Heart left ventricle (tissue), 16 donors: ENCODE measurements at regions not wholly inside any gene's neighbourhood (a gene's known extent, or its start where the extent isn't known, plus 50 kb on each side); places are given as distances from the start of the nearest gene placed in this dataset.

ENCODE experiments used
- ATAC-seq, 4 donors: fragments of 200-7000 bp; cut with Tn5 transposase; one replicate each; pipeline ENCODE4 v1.9.1; 2020 to 2022; ENCODE audit warnings: moderate library complexity in 4 of 4, mild to moderate bottlenecking in 3 of 4, moderate number of reproducible peaks in 1 of 4
- DNase-seq, 5 donors: peaks; one replicate each; pipeline ENCODE4 v3.0.0-alpha.2; 2020
- H3K27ac ChIP-seq, 12 donors: fragments of 200-600 bp; sonication (generic) in 4 of 12; one replicate each; pipeline versions ENCODE4 v1.5.0 to v1.8.0; 2016 to 2022; ENCODE audit warnings: mild to moderate bottlenecking in 2 of 12
- H3K27me3 ChIP-seq, 9 donors: fragments of 200-600 bp; sonication (generic) in 2 of 9; one replicate each; pipeline versions ENCODE4 v1.5.1 to v1.8.0; 2016 to 2022; ENCODE audit warnings: mild to moderate bottlenecking in 3 of 9
- H3K36me3 ChIP-seq, 9 donors: fragments of 200-600 bp; sonication (generic) in 2 of 9; one replicate each; pipeline versions ENCODE4 v1.5.0 to v1.8.0; 2018 to 2022; ENCODE audit warnings: mild to moderate bottlenecking in 2 of 9
- H3K4me1 ChIP-seq, 12 donors: fragments of 200-600 bp; sonication (generic) in 4 of 12; one replicate each; pipeline versions ENCODE4 v1.5.0 to v1.8.0; 2016 to 2022; ENCODE audit warnings: mild to moderate bottlenecking in 3 of 12
- H3K4me3 ChIP-seq, 12 donors: fragments of 200-600 bp; sonication (generic) in 4 of 12; one replicate each; pipeline versions ENCODE4 v1.5.0 to v1.8.0; 2017 to 2022; ENCODE audit warnings: mild to moderate bottlenecking in 9 of 12, moderate library complexity in 4 of 12
- H3K9me3 ChIP-seq, 12 donors: fragments of 200-600 bp; sonication (generic) in 4 of 12; one replicate each; pipeline versions ENCODE4 v1.5.0 to v1.8.0; 2016 to 2022; ENCODE audit warnings: mild to moderate bottlenecking in 1 of 12
- CTCF ChIP-seq, 12 donors: fragments of 200-600 bp; sonication (generic) in 4 of 12; IDR thresholded peaks; one replicate each; pipeline versions ENCODE4 v1.5.0 to v1.8.0; 2018 to 2022; ENCODE audit warnings: antibody characterized with exemption in 12 of 12, mild to moderate bottlenecking in 5 of 12
- POLR2A ChIP-seq, 2 donors: fragments of 450-650 bp; IDR thresholded peaks; one replicate each; pipeline ENCODE4 v1.6.1; 2017; ENCODE audit warnings: antibody characterized with exemption in 2 of 2, mild to moderate bottlenecking in 2 of 2, moderate library complexity in 2 of 2
- WGBS, 4 donors: extraction: QIAGEN DNeasy Blood & Tissue Kit in 2 of 4; methylation state at CpG; one replicate each; pipeline versions ENCODE4 v1.1.5 to v1.1.7; 2013 to 2018; 5-methylcytosine and 5-hydroxymethylcytosine counted together
- intact Hi-C, 10 donors: fragments of 100-400 bp; cut with DNase I; formaldehyde crosslinking; loops; one replicate each; pipeline versions ENCODE4 v1.11.1 to v1.14.2; 2022
- donor health status: ischemic (EF 13 %, LVEDD 7.1; RV severe dilation, severe dysfunction).
- donor health status: healthy with polysubstance abuse.
- donor health status: DM: no; HTN: yes; CAD: no.
- donor health status: DM: no; HTN: no; CAD: no.
- donor health status: ischemic (EF 25% LVEDD 6.9; RV normal size, moderate dysfunction).
- donor health status: ischemic (EF 25% LVEDD 5.7; RV mildly dilated, moderate dysfunction).
- donor health status: healthy.
- donor health status: DM: yes; HTN: yes; CAD: no.
- donor health status: ischemic (EF 35%, LVEDD 5.7; RV mildly dilated, moderate dysfunction).
- donor health status: nonischemic (EF 11% LVEDD 7.7; RV severe dilation, severe dysfunction).
- donor health status: DM: yes; HTN: yes; CAD: no.
- donor health status: PGD.
- donor health status: ischemic (EF 29% LVEDD 5.4; RV normal size, mild dysfunction).
- donor health status: nonischemic (EF 23%, LVEDD 6.1; RV moderate dilation, normal function).

GRCh38 chr5:96094904-96095303 lies 133.3 kb upstream of the ELL2 start:
- H3K9me3 ChIP-seq: peaks cover 0 to 10% (median 0%) of the 10 kb centered on the region in 12 donors
- ATAC-seq (no peak), DNase-seq (no peak)
- H3K27me3 ChIP-seq: no peaks in the 10 kb centered on the region
- no peak overlapping the region for H3K27ac ChIP-seq
- H3K36me3 ChIP-seq: no peaks in the 10 kb centered on the region
- no peak for TF ChIP-seq CTCF (IDR thresholded peaks at IDR 0.05)
- no peak for TF ChIP-seq POLR2A (IDR thresholded peaks at IDR 0.05)
- intact Hi-C loops: no loop called here
- peaks cover 0 to 17% (median 8%) of the 10 kb centered on the region in 12 donors for H3K4me1 ChIP-seq
- no peak overlapping the region for H3K4me3 ChIP-seq

- Histone ChIP-seq H3K4me1 (peaks cover 0 to 17% (median 8%) of the 10 kb centered on the region in 12 donors), H3K4me3 (no peak overlapping the region), H3K36me3 (no peaks in the 10 kb centered on the region), H3K27ac (no peak overlapping the region), H3K9me3 (peaks cover 0 to 10% (median 0%) of the 10 kb centered on the region in 12 donors), H3K27me3 (no peaks in the 10 kb centered on the region)
- TF ChIP-seq CTCF (IDR thresholded peaks at IDR 0.05): no peak
- no peak for TF ChIP-seq POLR2A (IDR thresholded peaks at IDR 0.05)
- 58 to 73% (median 69%) methylated on average over 1 of the region's 1 CpG for WGBS, 4 donors
- ATAC-seq (no peak), DNase-seq (no peak)
- intact Hi-C loops: no loop called here
Observed at GRCh38 chr5:96093890-96094381, 132.3 kb upstream of the ELL2 start.

- no peak for TF ChIP-seq POLR2A (IDR thresholded peaks at IDR 0.05)
- no peak for TF ChIP-seq CTCF (IDR thresholded peaks at IDR 0.05)
- Histone ChIP-seq H3K36me3 (no peaks in the 10 kb centered on the region), H3K9me3 (peaks cover 0 to 10% (median 0%) of the 10 kb centered on the region in 12 donors), H3K4me1 (peaks cover 0 to 17% (median 8%) of the 10 kb centered on the region in 12 donors), H3K27ac (no peak overlapping the region), H3K4me3 (no peak overlapping the region), H3K27me3 (no peaks in the 10 kb centered on the region)
- intact Hi-C loops: no loop called here
- ATAC-seq (no peak), DNase-seq (no peak)
- WGBS, 4 donors: 93 to 96% (median 95%) methylated on average over 3 of the region's 3 CpGs
Observed at GRCh38 chr5:96093340-96093739, 131.7 kb upstream of the ELL2 start.

GRCh38 chr5:96091874-96092273 lies 130.2 kb upstream of the ELL2 start:
- DNase-seq: no peak
- no peak for ATAC-seq
- no peak for TF ChIP-seq POLR2A (IDR thresholded peaks at IDR 0.05)
- no peak for TF ChIP-seq CTCF (IDR thresholded peaks at IDR 0.05)
- H3K27me3 ChIP-seq: no peaks in the 10 kb centered on the region
- no peak overlapping the region for H3K27ac ChIP-seq
- no peaks in the 10 kb centered on the region for H3K9me3 ChIP-seq
- intact Hi-C loops: no loop called here
- H3K4me3 ChIP-seq: no peak overlapping the region
- H3K36me3 ChIP-seq: no peaks in the 10 kb centered on the region
- peaks cover 0 to 17% (median 8%) of the 10 kb centered on the region in 12 donors for H3K4me1 ChIP-seq
- 91 to 97% (median 96%) methylated on average over 1 of the region's 1 CpG for WGBS, 4 donors
